OCI-LY7 (cell line): ENCODE measurements at regions not wholly inside any gene's neighbourhood (a gene's known extent, or its start where the extent isn't known, plus 50 kb on each side); places are given as distances from the start of the nearest gene placed in this dataset.

ENCODE experiments used
- BruUV-seq: library from RNA; stranded (reverse); fragments of 400-500 nt; replicated peaks from 2 replicates; lab custom pipeline; 2021; lab: Mats Ljungman, UMichigan
- CTCF ChIA-PET: fragments of 300-600 bp; sonication (Branson Sonifier 250); formaldehyde crosslinking; loops from one replicate; lab custom pipeline; 2022; ENCODE audit warnings: antibody characterized with exemption; ENCODE audit not compliant: unreplicated experiment; lab: Charles Lee
- POLR2A ChIA-PET: fragments of 300-600 bp; sonication (Branson Sonifier 250); formaldehyde crosslinking; loops from one replicate; lab custom pipeline; 2022; ENCODE audit warnings: antibody characterized with exemption; lab: Charles Lee
- DNase-seq: peaks from one replicate; pipeline ENCODE4 v3.0.0-alpha.2; 2015; ENCODE audit warnings: low spot score
- H2AFZ ChIP-seq: fragments of 200-600 bp; sonication (generic), shearing (Covaris generic); 2 replicates; pipeline ENCODE4 v1.6.1; 2014; ENCODE audit warnings: mild to moderate bottlenecking, antibody characterized with exemption, low read length, moderate library complexity
- H3K27ac ChIP-seq: fragments of 200-600 bp; sonication (generic); 2 replicates; pipeline ENCODE4 v1.5.1; 2014; ENCODE audit warnings: mixed run types, low read depth, mild to moderate bottlenecking, moderate library complexity, low read length, inconsistent platforms; ENCODE audit not compliant: poor library complexity, severe bottlenecking
- H3K36me3 ChIP-seq: fragments of 200-600 bp; sonication (generic); 2 replicates; pipeline ENCODE4 v1.6.1; 2014; ENCODE audit warnings: mild to moderate bottlenecking, antibody characterized with exemption, low read length, moderate library complexity, mixed read lengths; ENCODE audit not compliant: insufficient read depth
- H3K4me1 ChIP-seq: fragments of 200-600 bp; sonication (generic); 2 replicates; pipeline ENCODE4 v1.5.1; 2014; ENCODE audit warnings: mild to moderate bottlenecking, low read length; ENCODE audit not compliant: insufficient read depth, poor library complexity, severe bottlenecking
- H3K4me2 ChIP-seq: fragments of 200-600 bp; sonication (generic); 2 replicates; pipeline ENCODE4 v1.6.1; 2014; ENCODE audit warnings: mild to moderate bottlenecking, low read length
- H3K4me3 ChIP-seq: fragments of 200-600 bp; sonication (generic); 2 replicates; pipeline ENCODE4 v1.5.1; 2014; ENCODE audit warnings: mild to moderate bottlenecking, low read depth, low read length; ENCODE audit not compliant: poor library complexity, severe bottlenecking
- H3K79me2 ChIP-seq: fragments of 200-600 bp; sonication (generic); 2 replicates; pipeline ENCODE4 v1.6.1; 2016; ENCODE audit warnings: low read depth, mild to moderate bottlenecking, low read length, moderate library complexity, mixed read lengths; ENCODE audit not compliant: insufficient read depth
- H3K9me2 ChIP-seq: fragments of 200-600 bp; sonication (generic); 2 replicates; pipeline ENCODE4 v1.6.1; 2016; ENCODE audit warnings: mild to moderate bottlenecking, low read length, mixed read lengths; ENCODE audit not compliant: insufficient read depth
- H3K9me3 ChIP-seq: fragments of 200-600 bp; sonication (generic); 2 replicates; pipeline ENCODE4 v1.6.1; 2014; ENCODE audit warnings: mild to moderate bottlenecking, mixed run types, low read length, mixed read lengths
- H4K20me1 ChIP-seq: fragments of 200-600 bp; sonication (generic); 2 replicates; pipeline ENCODE4 v1.6.1; 2014; ENCODE audit warnings: mild to moderate bottlenecking, antibody characterized with exemption, low read length, moderate library complexity, mixed read lengths; ENCODE audit not compliant: insufficient read depth
- CTCF ChIP-seq: fragments of 200-600 bp; sonication (generic); conservative IDR thresholded peaks from 2 replicates; pipeline ENCODE4 v1.5.1; 2014; ENCODE audit warnings: mild to moderate bottlenecking, antibody characterized with exemption, low read length, moderate library complexity, mixed read lengths
- EZH2phosphoT487 ChIP-seq: fragments of 200-600 bp; sonication (generic); IDR thresholded peaks from 2 replicates; pipeline ENCODE4 v1.6.1; 2018; ENCODE audit warnings: low read depth, borderline replicate concordance, mild to moderate bottlenecking, mixed run types, antibody characterized with exemption, low read length, moderate library complexity, mixed read lengths
- intact Hi-C: fragments of 100-400 bp; cut with micrococcal nuclease; formaldehyde crosslinking; loops from one replicate; pipeline ENCODE4 v1.10.0; 2022; ENCODE audit not compliant: unreplicated experiment

GRCh38 chr10:60490013-60490412, 100.3 kb upstream of the ANK3 start:
- no TSS peak for BruUV-seq
- TF ChIP-seq EZH2phosphoT487: no peak
- no peak for TF ChIP-seq CTCF

DNA sequence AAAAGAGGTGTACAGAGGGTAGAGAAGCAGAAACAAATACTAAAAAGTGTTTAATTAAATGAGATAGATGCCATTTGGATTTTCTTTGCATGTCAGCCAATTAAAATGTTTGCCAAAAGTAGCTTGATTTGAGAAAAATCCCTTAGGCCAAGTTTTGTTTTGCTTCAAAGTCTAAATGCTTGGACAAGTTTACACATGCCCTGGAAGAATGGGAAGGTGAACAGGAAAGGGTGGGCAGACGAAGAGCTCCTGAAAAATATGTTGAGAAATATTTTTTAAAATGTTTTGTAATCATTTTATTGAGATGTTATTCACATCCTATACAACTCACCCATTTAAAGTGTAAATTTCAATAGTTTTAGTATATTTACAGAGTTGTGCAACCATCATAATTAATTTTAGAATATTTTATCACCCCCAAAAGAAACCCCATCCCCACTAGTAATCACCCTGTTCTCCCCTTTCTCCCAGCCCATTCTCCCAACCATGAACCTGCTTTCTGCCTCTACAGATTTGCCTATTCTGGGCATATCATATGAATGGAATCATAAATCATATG, 98.5 kb upstream of the ANK3 start:
- no TSS peak for BruUV-seq
- no peaks in the 10 kb centered on the region for H3K79me2 ChIP-seq
- DNase-seq: no peak
- H3K4me1 ChIP-seq: no peaks in the 10 kb centered on the region
- TF ChIP-seq CTCF (no peak), EZH2phosphoT487 (no peak)
- intact Hi-C loops: no loop called here
- H3K4me3 ChIP-seq: no peak overlapping the region
- no peaks in the 10 kb centered on the region for H3K9me3 ChIP-seq
- no peak overlapping the region for H2AFZ ChIP-seq
- no peaks in the 10 kb centered on the region for H3K9me2 ChIP-seq
- CTCF ChIA-PET: no interaction called here
- H4K20me1 ChIP-seq: no peaks in the 10 kb centered on the region
- POLR2A ChIA-PET: no interaction called here
- H3K27ac ChIP-seq: no peak overlapping the region
- no peak overlapping the region for H3K4me2 ChIP-seq
- H3K36me3 ChIP-seq: no peaks in the 10 kb centered on the region

More at GRCh38 chr10:60490013-60490412, 100.3 kb upstream of the ANK3 start:
- Histone ChIP-seq H3K9me3 (no peaks in the 10 kb centered on the region), H4K20me1 (no peaks in the 10 kb centered on the region), H3K79me2 (no peaks in the 10 kb centered on the region), H3K4me1 (no peaks in the 10 kb centered on the region), H3K27ac (no peak overlapping the region), H3K9me2 (no peaks in the 10 kb centered on the region), H3K4me3 (no peak overlapping the region), H3K36me3 (no peaks in the 10 kb centered on the region), H2AFZ (no peak overlapping the region), H3K4me2 (no peak overlapping the region)
- CTCF ChIA-PET: no interaction called here
- no peak for DNase-seq
- POLR2A ChIA-PET: no interaction called here
- intact Hi-C loops: no loop called here

DNA sequence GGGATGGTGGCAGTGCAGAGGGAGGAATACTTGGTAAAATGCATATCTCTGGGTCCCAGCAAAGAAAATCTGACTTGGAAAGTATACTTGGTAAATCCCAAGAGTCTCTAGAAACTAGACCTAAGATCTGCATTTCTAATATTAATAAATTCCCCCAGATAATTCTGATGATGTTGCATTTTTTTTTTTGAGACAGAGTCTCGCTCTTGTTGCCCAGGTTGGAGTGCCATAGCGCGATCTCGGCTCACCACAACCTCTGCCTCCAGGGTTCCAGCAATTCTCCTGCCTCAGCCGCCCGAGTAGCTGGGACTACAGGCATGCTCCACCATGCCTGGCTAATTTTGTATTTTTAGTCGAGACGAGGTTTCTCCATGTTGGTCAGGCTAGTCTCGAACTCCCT, 97.9 kb upstream of the ANK3 start:
- POLR2A ChIA-PET: no interaction called here
- DNase-seq: no peak
- Histone ChIP-seq H3K4me2 (no peak overlapping the region), H3K4me1 (no peaks in the 10 kb centered on the region), H3K9me3 (no peaks in the 10 kb centered on the region), H3K27ac (no peak overlapping the region), H3K36me3 (no peaks in the 10 kb centered on the region), H4K20me1 (no peaks in the 10 kb centered on the region), H3K9me2 (no peaks in the 10 kb centered on the region), H3K4me3 (no peak overlapping the region), H3K79me2 (no peaks in the 10 kb centered on the region), H2AFZ (no peak overlapping the region)
- TF ChIP-seq EZH2phosphoT487: no peak
- no peak for TF ChIP-seq CTCF
- CTCF ChIA-PET: no interaction called here
- no TSS peak for BruUV-seq
- intact Hi-C loops: no loop called here
